Keratinocyte (primary cell): ENCODE measurements at regions not wholly inside any gene's neighbourhood (a gene's known extent, or its start where the extent isn't known, plus 50 kb on each side); places are given as distances from the start of the nearest gene placed in this dataset.
"Not testable (repeated sequence)": the region's sequence is repeated elsewhere in the genome, so short reads cannot be mapped to it uniquely, and the experiment has no call there.

Experiments used
- DNase-seq: peaks from one replicate; pipeline ENCODE4 v3.0.0-alpha.2; 2011; ENCODE audit warnings: low read depth, missing footprints, low spot score
- FAIRE-seq: peaks from 2 replicates; lab custom pipeline; 2011; peaks lifted over from hg19 to GRCh38; lab: Jason Lieb, UNC
- H2AFZ ChIP-seq: 2 replicates; pipeline ENCODE4 v1.6.0; 2012; ENCODE audit warnings: low read length, control low read depth, inconsistent platforms; ENCODE audit not compliant: control insufficient read depth
- H3K27ac ChIP-seq: 2 replicates; pipeline ENCODE4 v1.5.1; 2011; ENCODE audit warnings: low read length; ENCODE audit not compliant: control insufficient read depth, insufficient read depth
- H3K27me3 ChIP-seq: 3 replicates; pipeline ENCODE4 v1.6.0; 2011; ENCODE audit warnings: low read length; ENCODE audit not compliant: control insufficient read depth, insufficient read depth; ENCODE audit errors: extremely low read depth
- H3K36me3 ChIP-seq, 2 experiments: 2 replicates in 1 of 2; 3 replicates in 1 of 2; pipeline ENCODE4 v1.5.1; 2011; ENCODE audit warnings: low read length in 2 of 2, mild to moderate bottlenecking in 1 of 2; ENCODE audit not compliant: control insufficient read depth in 2 of 2, insufficient read depth in 2 of 2; ENCODE audit errors: extremely low read depth in 1 of 2
- H3K4me1 ChIP-seq: 3 replicates; pipeline ENCODE4 v1.5.1; 2011; ENCODE audit warnings: low read length; ENCODE audit not compliant: control insufficient read depth, insufficient read depth; ENCODE audit errors: extremely low read depth
- H3K4me2 ChIP-seq: 3 replicates; pipeline ENCODE4 v1.6.0; 2011; ENCODE audit warnings: low read depth, low read length; ENCODE audit not compliant: control insufficient read depth, insufficient read depth; ENCODE audit errors: extremely low read depth
- H3K4me3 ChIP-seq, 3 experiments: fragments of 200-600 bp in 1 of 3; sonication (generic) in 1 of 3; 2 replicates in 2 of 3; 3 replicates in 1 of 3; pipeline ENCODE4 v1.5.1; 2011 to 2016; ENCODE audit warnings: low read length in 3 of 3, mild to moderate bottlenecking in 3 of 3, control low read depth in 2 of 3, inconsistent platforms in 1 of 3, low read depth in 1 of 3, mixed read lengths in 1 of 3, mixed run types in 1 of 3, moderate library complexity in 1 of 3; ENCODE audit not compliant: control insufficient read depth in 2 of 3, insufficient read depth in 2 of 3; ENCODE audit errors: extremely low read depth in 1 of 3
- H3K79me2 ChIP-seq: 2 replicates; pipeline ENCODE4 v1.6.0; 2012; ENCODE audit warnings: low read length; ENCODE audit not compliant: control insufficient read depth, insufficient read depth
- H3K9ac ChIP-seq: 3 replicates; pipeline ENCODE4 v1.6.0; 2011; ENCODE audit warnings: low read length; ENCODE audit not compliant: control insufficient read depth, insufficient read depth; ENCODE audit errors: extremely low read depth
- H3K9me1 ChIP-seq: 3 replicates; pipeline ENCODE4 v1.6.0; 2011; ENCODE audit warnings: low read length; ENCODE audit not compliant: control insufficient read depth, insufficient read depth; ENCODE audit errors: extremely low read depth
- H3K9me3 ChIP-seq: 2 replicates; pipeline ENCODE4 v1.5.1; 2012; ENCODE audit warnings: low read depth, low read length; ENCODE audit not compliant: control insufficient read depth
- H4K20me1 ChIP-seq: 3 replicates; pipeline ENCODE4 v1.6.0; 2011; ENCODE audit warnings: low read length; ENCODE audit not compliant: control insufficient read depth, insufficient read depth; ENCODE audit errors: extremely low read depth
- EZH2 ChIP-seq: IDR thresholded peaks from one replicate; pipeline ENCODE4 v1.6.1; 2012; ENCODE audit warnings: inconsistent platforms, mild to moderate bottlenecking, low read length, moderate library complexity
- dilution Hi-C: fragments of 300-500 bp; cut with MboI; formaldehyde crosslinking; loops from one replicate; pipeline ENCODE4 v1.7.0; 2020; ENCODE audit warnings: low sequenced_read_pairs; ENCODE audit not compliant: extremely low pct_ligation_motif_present
- TF ChIP-seq, protein P1 (sequence below), 3 experiments: IDR thresholded peaks in 1 of 3; conservative IDR thresholded peaks in 1 of 3; optimal IDR thresholded peaks in 1 of 3; 2 replicates in 2 of 3; 3 replicates in 1 of 3; pipeline versions ENCODE3 to v1.5.1; 2011; ENCODE audit warnings: low read length in 3 of 3, mild to moderate bottlenecking in 3 of 3, moderate library complexity in 2 of 3, control low read depth in 1 of 3, inconsistent platforms in 1 of 3; ENCODE audit not compliant: insufficient read depth in 2 of 3; ENCODE audit errors: extremely low read depth in 1 of 3

GRCh38 chr2:207231967-207232366 is 66.2 kb upstream of the KLF7 start:
- Histone ChIP-seq H3K36me3 (no peaks in the 10 kb centered on the region), H3K4me3 (no peak overlapping the region), H4K20me1 (no peaks in the 10 kb centered on the region), H3K4me2 (no peak overlapping the region), H3K27me3 (no peaks in the 10 kb centered on the region), H3K9ac (no peak overlapping the region), H3K79me2 (no peaks in the 10 kb centered on the region), H3K9me1 (no peaks in the 10 kb centered on the region), H2AFZ (no peak overlapping the region), H3K27ac (no peak overlapping the region), H3K4me1 (peaks cover 19% of the 10 kb centered on the region), H3K9me3 (no peaks in the 10 kb centered on the region)
- FAIRE-seq (no peak), DNase-seq (no peak)
- dilution Hi-C loops = no loop called here
- TF ChIP-seq, protein P1, sequence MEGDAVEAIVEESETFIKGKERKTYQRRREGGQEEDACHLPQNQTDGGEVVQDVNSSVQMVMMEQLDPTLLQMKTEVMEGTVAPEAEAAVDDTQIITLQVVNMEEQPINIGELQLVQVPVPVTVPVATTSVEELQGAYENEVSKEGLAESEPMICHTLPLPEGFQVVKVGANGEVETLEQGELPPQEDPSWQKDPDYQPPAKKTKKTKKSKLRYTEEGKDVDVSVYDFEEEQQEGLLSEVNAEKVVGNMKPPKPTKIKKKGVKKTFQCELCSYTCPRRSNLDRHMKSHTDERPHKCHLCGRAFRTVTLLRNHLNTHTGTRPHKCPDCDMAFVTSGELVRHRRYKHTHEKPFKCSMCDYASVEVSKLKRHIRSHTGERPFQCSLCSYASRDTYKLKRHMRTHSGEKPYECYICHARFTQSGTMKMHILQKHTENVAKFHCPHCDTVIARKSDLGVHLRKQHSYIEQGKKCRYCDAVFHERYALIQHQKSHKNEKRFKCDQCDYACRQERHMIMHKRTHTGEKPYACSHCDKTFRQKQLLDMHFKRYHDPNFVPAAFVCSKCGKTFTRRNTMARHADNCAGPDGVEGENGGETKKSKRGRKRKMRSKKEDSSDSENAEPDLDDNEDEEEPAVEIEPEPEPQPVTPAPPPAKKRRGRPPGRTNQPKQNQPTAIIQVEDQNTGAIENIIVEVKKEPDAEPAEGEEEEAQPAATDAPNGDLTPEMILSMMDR (optimal IDR thresholded peaks at IDR 0.05 in 1 of 3, IDR thresholded peaks at IDR 0.05 in 1 of 3, conservative IDR thresholded peaks at IDR 0.05 in 1 of 3; ENCODE audit: extremely low read depth in 1 of 3, insufficient read depth in 2 of 3, low read length in 3 of 3) = no peak
- no peak for TF ChIP-seq EZH2

DNA sequence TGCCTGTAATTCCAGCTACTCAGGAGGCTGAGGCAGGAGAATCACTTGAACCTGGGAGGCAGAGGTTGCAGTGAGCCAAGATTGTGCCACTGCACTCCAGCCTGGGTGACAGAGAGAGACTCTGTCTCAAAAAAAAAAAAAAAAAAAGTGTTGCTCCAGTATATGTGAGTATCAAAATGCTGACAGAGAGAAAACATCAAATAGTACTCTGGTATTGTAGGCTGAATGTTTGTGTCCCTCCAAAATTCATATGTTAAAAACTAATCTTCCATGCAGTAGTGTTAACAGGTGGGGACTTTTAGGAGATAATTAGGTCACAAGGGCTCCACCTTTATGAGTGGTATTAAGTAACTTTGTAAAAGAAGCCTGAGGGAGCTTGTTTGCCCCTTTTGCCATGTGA is 67.4 kb upstream of the KLF7 start:
- DNase-seq, H3K9ac ChIP-seq, H3K4me3 ChIP-seq, H3K9me1 ChIP-seq, H3K27ac ChIP-seq, H4K20me1 ChIP-seq, H3K79me2 ChIP-seq, FAIRE-seq, H3K4me2 ChIP-seq, dilution Hi-C loops, H3K9me3 ChIP-seq, H2AFZ ChIP-seq, H3K27me3 ChIP-seq, H3K36me3 ChIP-seq: not testable (repeated sequence)
- peaks cover 19% of the 10 kb centered on the region for H3K4me1 ChIP-seq

DNA sequence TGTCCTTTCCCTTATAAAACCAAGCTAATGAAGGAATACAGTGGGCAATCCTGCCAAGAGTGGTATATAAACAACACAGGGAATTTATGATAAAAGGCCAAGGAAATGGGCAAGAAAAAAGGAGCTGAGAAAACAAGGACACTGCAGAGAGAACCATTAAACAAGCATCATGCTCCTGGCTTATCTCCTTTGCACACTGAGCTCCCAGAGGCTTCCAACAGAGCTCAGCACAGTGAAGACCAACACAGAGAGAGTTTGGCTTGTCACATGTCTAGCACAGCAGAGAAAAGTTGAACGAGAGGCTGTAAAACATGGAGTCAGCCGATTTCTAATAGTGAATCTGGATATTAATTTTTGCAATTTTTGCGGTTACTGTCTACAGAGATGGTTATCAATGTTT is 68.0 kb upstream of the KLF7 start:
- Histone ChIP-seq H3K9me3 (no peaks in the 10 kb centered on the region), H3K4me2 (no peak overlapping the region), H4K20me1 (no peaks in the 10 kb centered on the region), H2AFZ (no peak overlapping the region), H3K9me1 (no peaks in the 10 kb centered on the region), H3K36me3 (no peaks in the 10 kb centered on the region), H3K27ac (no peak overlapping the region), H3K4me3 (no peak overlapping the region), H3K4me1 (peaks cover 25% of the 10 kb centered on the region), H3K27me3 (no peaks in the 10 kb centered on the region), H3K79me2 (no peaks in the 10 kb centered on the region), H3K9ac (no peak overlapping the region)
- DNase-seq (no peak), FAIRE-seq (no peak)
- dilution Hi-C loops = no loop called here
- TF ChIP-seq, protein P1 (optimal IDR thresholded peaks at IDR 0.05 in 1 of 3, IDR thresholded peaks at IDR 0.05 in 1 of 3, conservative IDR thresholded peaks at IDR 0.05 in 1 of 3; ENCODE audit: extremely low read depth in 1 of 3, insufficient read depth in 2 of 3, low read length in 3 of 3) = no peak
- no peak for TF ChIP-seq EZH2
